ENCODE measurements at regions not wholly inside any gene's neighbourhood (a gene's known extent, or its start where the extent isn't known, plus 50 kb on each side); places are given as distances from the start of the nearest gene placed in this dataset.

GRCh38 chr5:82331557-82331956 lies 53.4 kb upstream of the RPS23 start:
- TF ChIP-seq ZNF879 (CRISPR knock-in tag; IDR thresholded peaks at IDR 0.05), result no peak
- no peak for TF ChIP-seq EZH2 (conservative IDR thresholded peaks at IDR 0.05; ENCODE audit: low read depth, low read length)
- TF ChIP-seq EP300 (IDR thresholded peaks at IDR 0.05; ENCODE audit: low read depth in 2 of 2, low read length in 2 of 2), result no peak
- TF ChIP-seq EP300 (CRISPR knock-in tag; IDR thresholded peaks at IDR 0.05; ENCODE audit: borderline replicate concordance), result no peak
- no peak for TF ChIP-seq FOXP1 (IDR thresholded peaks at IDR 0.05)
- no peak for TF ChIP-seq FOXP1 (CRISPR knock-in tag; IDR thresholded peaks at IDR 0.05)
- no peak for TF ChIP-seq RAD21 (CRISPR knock-in tag; IDR thresholded peaks at IDR 0.05)
- TF ChIP-seq HOXA9 (CRISPR knock-in tag; IDR thresholded peaks at IDR 0.05; ENCODE audit: borderline replicate concordance), result no peak
- TF ChIP-seq JUNB (CRISPR knock-in tag; IDR thresholded peaks at IDR 0.05; ENCODE audit: borderline replicate concordance), result no peak
- TF ChIP-seq ZNF292 (CRISPR knock-in tag; IDR thresholded peaks at IDR 0.05; ENCODE audit: borderline replicate concordance, low read depth), result no peak
- no peak for TF ChIP-seq POLR2A (IDR thresholded peaks at IDR 0.05; ENCODE audit: insufficient read depth in 1 of 2, low read depth in 2 of 2, low read length in 2 of 2)
- no peak for TF ChIP-seq YY1 (IDR thresholded peaks at IDR 0.05; ENCODE audit: insufficient read depth, insufficient replicate concordance, low read depth, low read length)
- TF ChIP-seq HNRNPK (IDR thresholded peaks at IDR 0.05; ENCODE audit: low read depth, low read length, poor library complexity, severe bottlenecking), result no peak
- no peak for TF ChIP-seq ZNF382 (CRISPR knock-in tag; IDR thresholded peaks at IDR 0.05; ENCODE audit: borderline replicate concordance)

Data from HepG2 (cell line).